ENCODE measurements at regions not wholly inside any gene's neighbourhood (a gene's known extent, or its start where the extent isn't known, plus 50 kb on each side); places are given as distances from the start of the nearest gene placed in this dataset.

- Mint-ChIP-seq H3K4me1 (no peaks in the 10 kb centered on the region), H3K27ac (no peak overlapping the region), H3K9me3 (peaks cover 5% of the 10 kb centered on the region; the same call in 1 of the 2 replicates), H3K36me3 (no peaks in the 10 kb centered on the region), H3K4me3 (no peak overlapping the region), H3K27me3 (ENCODE audit: low read depth) (no peaks in the 10 kb centered on the region)
- CTCF ChIA-PET: no interaction called here
- TF ChIP-seq GABPB1 (CRISPR knock-in tag; IDR thresholded peaks at IDR 0.05) (0 out of 2 replicates have a peak, but pooled peaks have one; percentile 28), ESRRA (CRISPR knock-in tag; IDR thresholded peaks at IDR 0.05; ENCODE audit: borderline replicate concordance) (no peak)
- no peak for ATAC-seq
- POLR2A ChIA-PET: no interaction called here
- no peak for DNase-seq (ENCODE audit: low spot score)
Measured at GRCh38 chr20:50405235-50405914, 104.8 kb upstream of the PTPN1 start.

DNA sequence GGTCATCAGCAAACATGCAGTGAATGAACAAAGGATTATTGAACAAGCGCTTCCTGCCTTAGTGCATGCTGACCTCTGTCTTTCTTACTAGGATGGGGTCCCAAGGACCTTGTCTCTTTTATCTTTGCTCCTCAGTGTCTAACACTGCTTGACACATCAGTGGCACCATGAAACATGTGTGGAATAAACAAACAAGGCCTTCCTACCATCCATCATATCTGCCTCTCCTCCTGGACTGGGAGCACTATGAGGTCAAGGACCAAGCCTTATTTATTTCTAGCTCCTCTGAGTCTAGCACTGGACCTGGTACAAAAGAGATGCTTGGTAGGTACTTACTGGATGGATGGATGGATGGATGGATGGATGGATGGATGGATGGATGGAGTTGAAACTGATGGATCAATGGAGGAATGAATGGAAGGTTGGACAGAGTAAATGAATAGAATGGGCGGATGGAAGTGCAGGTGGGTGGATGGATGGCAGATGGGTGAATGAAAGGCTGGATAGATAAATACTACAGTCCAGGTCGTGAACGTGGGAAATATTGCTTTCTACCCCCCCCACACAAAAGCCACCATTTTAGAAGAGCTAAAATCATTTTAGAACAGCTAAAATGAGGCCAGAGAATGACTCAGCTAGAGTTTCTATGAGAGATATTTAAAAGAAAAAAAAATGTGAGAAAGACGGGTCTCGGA lies 104.1 kb upstream of the PTPN1 start:
- CTCF ChIA-PET: interaction anchor here (0.5 kb wide), 1 partner anchor 201 kb away, joined by 4 read pairs; no protein-coding TSS in a partner anchor

GRCh38 chr20:50406610-50407136 lies 103.5 kb upstream of the PTPN1 start:
- ChIA-PET CTCF (interaction anchor here (0.5 to 0.6 kb wide), 2 partner anchors 48 to 201 kb away, joined by 4 read pairs; no protein-coding TSS in a partner anchor), POLR2A (no interaction called here)
- Mint-ChIP-seq H3K36me3 (no peaks in the 10 kb centered on the region), H3K27ac (0 out of 2 replicates have a peak overlapping the region, but pooled peaks have one; percentile 6), H3K4me3 (no peak overlapping the region), H3K9me3 (peaks cover 6% of the 10 kb centered on the region; the same call in 1 of the 2 replicates), H3K4me1 (peaks cover 3% of the 10 kb centered on the region), H3K27me3 (ENCODE audit: low read depth) (no peaks in the 10 kb centered on the region; the same call in 1 of the 2 replicates)
- no peak for DNase-seq (ENCODE audit: low spot score)
- ATAC-seq: no peak
- TF ChIP-seq ZNF396 (CRISPR knock-in tag; IDR thresholded peaks at IDR 0.05; ENCODE audit: borderline replicate concordance) (no peak), TP53 (CRISPR knock-in tag; IDR thresholded peaks at IDR 0.05) (no peak), IRF1 (CRISPR knock-in tag; IDR thresholded peaks at IDR 0.05) (no peak), NFATC4 (CRISPR knock-in tag; IDR thresholded peaks at IDR 0.05) (no peak), SP1 (CRISPR knock-in tag; conservative IDR thresholded peaks at IDR 0.05) (no peak), PREB (CRISPR knock-in tag; IDR thresholded peaks at IDR 0.05; ENCODE audit: borderline replicate concordance) (no peak), MXD4 (CRISPR knock-in tag; IDR thresholded peaks at IDR 0.05; ENCODE audit: borderline replicate concordance) (no peak), CBFB (CRISPR knock-in tag; IDR thresholded peaks at IDR 0.05; ENCODE audit: low read depth) (no peak), TEAD1 (CRISPR knock-in tag; IDR thresholded peaks at IDR 0.05) (no peak)
- TF ChIP-seq, protein P1, sequence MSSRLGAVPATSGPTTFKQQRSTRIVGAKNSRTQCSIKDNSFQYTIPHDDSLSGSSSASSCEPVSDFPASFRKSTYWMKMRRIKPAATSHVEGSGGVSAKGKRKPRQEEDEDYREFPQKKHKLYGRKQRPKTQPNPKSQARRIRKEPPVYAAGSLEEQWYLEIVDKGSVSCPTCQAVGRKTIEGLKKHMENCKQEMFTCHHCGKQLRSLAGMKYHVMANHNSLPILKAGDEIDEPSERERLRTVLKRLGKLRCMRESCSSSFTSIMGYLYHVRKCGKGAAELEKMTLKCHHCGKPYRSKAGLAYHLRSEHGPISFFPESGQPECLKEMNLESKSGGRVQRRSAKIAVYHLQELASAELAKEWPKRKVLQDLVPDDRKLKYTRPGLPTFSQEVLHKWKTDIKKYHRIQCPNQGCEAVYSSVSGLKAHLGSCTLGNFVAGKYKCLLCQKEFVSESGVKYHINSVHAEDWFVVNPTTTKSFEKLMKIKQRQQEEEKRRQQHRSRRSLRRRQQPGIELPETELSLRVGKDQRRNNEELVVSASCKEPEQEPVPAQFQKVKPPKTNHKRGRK (CRISPR knock-in tag; IDR thresholded peaks at IDR 0.05; ENCODE audit: borderline replicate concordance): no peak
- TF ChIP-seq, protein P2, sequence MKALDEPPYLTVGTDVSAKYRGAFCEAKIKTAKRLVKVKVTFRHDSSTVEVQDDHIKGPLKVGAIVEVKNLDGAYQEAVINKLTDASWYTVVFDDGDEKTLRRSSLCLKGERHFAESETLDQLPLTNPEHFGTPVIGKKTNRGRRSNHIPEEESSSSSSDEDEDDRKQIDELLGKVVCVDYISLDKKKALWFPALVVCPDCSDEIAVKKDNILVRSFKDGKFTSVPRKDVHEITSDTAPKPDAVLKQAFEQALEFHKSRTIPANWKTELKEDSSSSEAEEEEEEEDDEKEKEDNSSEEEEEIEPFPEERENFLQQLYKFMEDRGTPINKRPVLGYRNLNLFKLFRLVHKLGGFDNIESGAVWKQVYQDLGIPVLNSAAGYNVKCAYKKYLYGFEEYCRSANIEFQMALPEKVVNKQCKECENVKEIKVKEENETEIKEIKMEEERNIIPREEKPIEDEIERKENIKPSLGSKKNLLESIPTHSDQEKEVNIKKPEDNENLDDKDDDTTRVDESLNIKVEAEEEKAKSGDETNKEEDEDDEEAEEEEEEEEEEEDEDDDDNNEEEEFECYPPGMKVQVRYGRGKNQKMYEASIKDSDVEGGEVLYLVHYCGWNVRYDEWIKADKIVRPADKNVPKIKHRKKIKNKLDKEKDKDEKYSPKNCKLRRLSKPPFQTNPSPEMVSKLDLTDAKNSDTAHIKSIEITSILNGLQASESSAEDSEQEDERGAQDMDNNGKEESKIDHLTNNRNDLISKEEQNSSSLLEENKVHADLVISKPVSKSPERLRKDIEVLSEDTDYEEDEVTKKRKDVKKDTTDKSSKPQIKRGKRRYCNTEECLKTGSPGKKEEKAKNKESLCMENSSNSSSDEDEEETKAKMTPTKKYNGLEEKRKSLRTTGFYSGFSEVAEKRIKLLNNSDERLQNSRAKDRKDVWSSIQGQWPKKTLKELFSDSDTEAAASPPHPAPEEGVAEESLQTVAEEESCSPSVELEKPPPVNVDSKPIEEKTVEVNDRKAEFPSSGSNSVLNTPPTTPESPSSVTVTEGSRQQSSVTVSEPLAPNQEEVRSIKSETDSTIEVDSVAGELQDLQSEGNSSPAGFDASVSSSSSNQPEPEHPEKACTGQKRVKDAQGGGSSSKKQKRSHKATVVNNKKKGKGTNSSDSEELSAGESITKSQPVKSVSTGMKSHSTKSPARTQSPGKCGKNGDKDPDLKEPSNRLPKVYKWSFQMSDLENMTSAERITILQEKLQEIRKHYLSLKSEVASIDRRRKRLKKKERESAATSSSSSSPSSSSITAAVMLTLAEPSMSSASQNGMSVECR (CRISPR knock-in tag; IDR thresholded peaks at IDR 0.05; ENCODE audit: borderline replicate concordance): no peak

More for the DNA sequence above, 104.1 kb upstream of the PTPN1 start:
- Mint-ChIP-seq H3K4me1 (no peaks in the 10 kb centered on the region), H3K27me3 (ENCODE audit: low read depth) (no peaks in the 10 kb centered on the region), H3K4me3 (no peak overlapping the region), H3K9me3 (peaks cover 6% of the 10 kb centered on the region; the same call in 1 of the 2 replicates), H3K36me3 (no peaks in the 10 kb centered on the region), H3K27ac (no peak overlapping the region)
- ATAC-seq (no peak), DNase-seq (ENCODE audit: low spot score) (no peak)
- TF ChIP-seq SMAD4 (CRISPR knock-in tag; IDR thresholded peaks at IDR 0.05) (no peak), ZBTB21 (CRISPR knock-in tag; IDR thresholded peaks at IDR 0.05; ENCODE audit: borderline replicate concordance) (no peak), GABPB1 (CRISPR knock-in tag; IDR thresholded peaks at IDR 0.05) (peak; percentile 40; the same call in 1 of the 2 replicates), FOXJ3 (CRISPR knock-in tag; IDR thresholded peaks at IDR 0.05; ENCODE audit: borderline replicate concordance) (no peak), ATF1 (CRISPR knock-in tag; IDR thresholded peaks at IDR 0.05) (no peak), ZNF121 (CRISPR knock-in tag; IDR thresholded peaks at IDR 0.05) (no peak), ESRRA (CRISPR knock-in tag; IDR thresholded peaks at IDR 0.05; ENCODE audit: borderline replicate concordance) (no peak), ZNF425 (CRISPR knock-in tag; conservative IDR thresholded peaks at IDR 0.05) (no peak)
- POLR2A ChIA-PET: no interaction called here

Measured in WTC11 (cell line).